ENCODE measurements at regions not wholly inside any gene's neighbourhood (a gene's known extent, or its start where the extent isn't known, plus 50 kb on each side); places are given as distances from the start of the nearest gene placed in this dataset.
"Not testable (repeated sequence)": the region's sequence is repeated elsewhere in the genome, so short reads cannot be mapped to it uniquely, and the experiment has no call there.

DNA sequence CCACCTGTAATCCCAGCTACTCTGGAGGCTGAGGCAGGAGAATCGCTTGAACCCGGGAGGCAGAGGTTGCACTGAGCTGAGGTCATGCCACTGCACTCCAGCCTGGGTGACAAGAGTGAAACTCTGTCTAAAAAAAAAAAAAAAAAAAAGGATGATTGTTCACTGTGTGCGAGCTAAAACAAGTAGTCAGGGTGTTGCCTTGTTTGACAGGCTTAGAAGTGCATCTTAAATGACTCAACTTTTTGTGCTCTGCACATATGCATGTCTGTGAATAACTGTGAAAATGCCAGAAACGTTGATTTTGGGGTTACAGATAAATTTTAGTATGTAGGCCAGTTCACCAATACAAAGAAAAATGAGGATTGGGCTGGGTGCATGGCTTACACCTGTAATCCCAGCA, 534.9 kb downstream of the XYLT1 start:
- TF ChIP-seq EZH2 (IDR thresholded peaks at IDR 0.05; ENCODE audit: insufficient read depth, poor library complexity, severe bottlenecking); EZH2phosphoT487 (IDR thresholded peaks at IDR 0.05; ENCODE audit: insufficient read depth, low read depth): not testable (repeated sequence)
